Left ventricle myocardium inferior (tissue), 1 donor: ENCODE measurements at regions not wholly inside any gene's neighbourhood (a gene's known extent, or its start where the extent isn't known, plus 50 kb on each side); places are given as distances from the start of the nearest gene placed in this dataset.
"Not testable (repeated sequence)": the region's sequence is repeated elsewhere in the genome, so short reads cannot be mapped to it uniquely, and the experiment has no call there.

Experiments
- DNase-seq: peaks from one replicate; pipeline ENCODE4 v3.0.0-alpha.2; 2020
- H3K27ac ChIP-seq: fragments of 200-600 bp; replicated peaks from 2 replicates; pipeline ENCODE4 v1.8.0; 2021
- H3K27me3 ChIP-seq: fragments of 200-600 bp; 2 replicates; pipeline ENCODE4 v1.8.0; 2021; ENCODE audit warnings: low read depth
- H3K36me3 ChIP-seq: fragments of 200-600 bp; 2 replicates; pipeline ENCODE4 v1.8.0; 2021
- H3K4me1 ChIP-seq: fragments of 200-600 bp; 2 replicates; pipeline ENCODE4 v1.8.0; 2021
- H3K4me3 ChIP-seq: fragments of 200-600 bp; 2 replicates; pipeline ENCODE4 v1.8.0; 2021; ENCODE audit warnings: mild to moderate bottlenecking, moderate library complexity
- H3K9me3 ChIP-seq: fragments of 200-600 bp; replicated peaks from 2 replicates; pipeline ENCODE4 v1.8.0; 2021
- intact Hi-C: fragments of 100-400 bp; cut with micrococcal nuclease; formaldehyde crosslinking; loops from one replicate; pipeline ENCODE4 v1.11.0; 2022
- TF ChIP-seq, protein P1 (sequence below): fragments of 200-600 bp; IDR thresholded peaks from 2 replicates; pipeline ENCODE4 v1.8.0; 2021; ENCODE audit warnings: antibody characterized with exemption, mild to moderate bottlenecking, borderline replicate concordance
- donor health status: DM: no; HTN: yes; CAD: no; lungs with severe emphysema.

DNA sequence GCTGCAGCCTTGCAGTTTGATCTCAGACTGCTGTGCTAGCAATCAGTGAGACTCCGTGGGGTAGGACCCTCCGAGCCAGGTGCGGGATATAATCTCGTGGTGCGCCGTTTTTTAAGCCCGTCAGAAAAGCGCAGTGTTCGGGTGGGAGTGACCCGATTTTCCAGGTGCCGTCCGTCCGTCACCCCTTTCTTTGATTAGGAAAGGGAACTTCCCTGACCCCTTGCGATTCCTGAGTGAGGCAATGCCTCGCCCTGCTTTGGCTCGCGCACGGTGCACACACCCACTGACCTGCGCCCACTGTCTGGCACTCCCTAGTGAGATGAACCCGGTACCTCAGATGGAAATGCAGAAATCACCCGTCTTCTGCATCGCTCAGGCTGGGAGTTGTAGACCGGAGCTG, 203.2 kb downstream of the SNCAIP start:
- intact Hi-C loops: loop anchor here (10.0 kb wide), 1 partner anchor 830 kb away; no protein-coding TSS in a partner anchor
- H3K27ac ChIP-seq, H3K4me3 ChIP-seq, H3K36me3 ChIP-seq, H3K9me3 ChIP-seq, DNase-seq, H3K4me1 ChIP-seq, H3K27me3 ChIP-seq: not testable (repeated sequence)

DNA sequence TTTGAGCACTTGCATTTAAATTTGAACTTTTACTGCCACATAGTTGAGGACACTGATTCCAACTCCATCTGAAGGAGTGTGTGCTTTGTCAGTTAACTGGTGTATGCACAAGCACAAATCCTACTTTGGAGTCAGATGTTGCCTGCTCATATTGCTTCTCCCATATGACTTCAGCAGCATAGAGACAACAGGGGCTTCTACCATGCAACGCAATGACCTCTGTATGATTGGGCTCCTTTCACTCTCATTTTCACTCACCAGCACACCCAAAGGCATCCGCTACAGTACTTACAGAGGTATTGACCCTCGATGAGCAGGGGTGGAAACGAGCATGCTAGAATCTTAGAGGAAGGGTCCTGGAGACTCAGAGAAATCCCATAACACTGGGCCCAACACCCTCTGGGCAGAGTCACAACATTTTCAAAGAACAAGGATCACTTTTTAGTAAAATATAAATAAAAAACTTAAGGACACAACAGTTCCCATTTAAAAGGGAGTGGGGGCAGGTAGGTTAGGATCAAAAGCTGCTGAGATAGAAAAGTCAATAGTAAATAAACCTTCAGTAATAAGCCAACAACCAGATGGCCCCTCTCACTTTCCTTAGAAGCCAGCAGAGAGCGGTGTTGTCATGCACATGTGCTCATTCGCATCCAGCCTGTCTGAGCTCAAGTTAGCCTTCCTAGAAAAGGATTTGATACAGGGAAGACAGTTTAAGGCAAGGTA, 203.8 kb downstream of the SNCAIP start:
- intact Hi-C loops: loop anchor here (10.0 kb wide), 1 partner anchor 829 kb away; no protein-coding TSS in a partner anchor

DNA sequence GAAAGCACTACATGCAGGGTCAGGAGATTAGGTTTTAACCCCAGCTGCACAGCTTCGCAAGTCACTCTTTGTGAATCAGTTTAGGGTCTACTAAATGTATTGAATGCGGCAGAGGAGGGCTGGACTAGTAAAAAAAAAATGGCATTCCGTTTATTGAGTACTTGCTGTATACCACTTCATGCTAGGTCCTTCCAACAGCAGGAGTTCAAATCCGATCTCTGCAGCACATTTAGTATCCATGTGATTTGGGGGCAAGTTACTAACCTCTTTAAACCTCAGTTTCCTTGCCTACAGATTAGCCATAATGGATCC, 204.4 kb downstream of the SNCAIP start:
- no peaks in the 10 kb centered on the region for H3K9me3 ChIP-seq
- no peaks in the 10 kb centered on the region for H3K36me3 ChIP-seq
- peaks cover 4% of the 10 kb centered on the region for H3K27me3 ChIP-seq
- intact Hi-C loops: loop anchor here (10.0 kb wide), 1 partner anchor 828 kb away; no protein-coding TSS in a partner anchor
- H3K4me1 ChIP-seq: no peaks in the 10 kb centered on the region
- TF ChIP-seq, protein P1, sequence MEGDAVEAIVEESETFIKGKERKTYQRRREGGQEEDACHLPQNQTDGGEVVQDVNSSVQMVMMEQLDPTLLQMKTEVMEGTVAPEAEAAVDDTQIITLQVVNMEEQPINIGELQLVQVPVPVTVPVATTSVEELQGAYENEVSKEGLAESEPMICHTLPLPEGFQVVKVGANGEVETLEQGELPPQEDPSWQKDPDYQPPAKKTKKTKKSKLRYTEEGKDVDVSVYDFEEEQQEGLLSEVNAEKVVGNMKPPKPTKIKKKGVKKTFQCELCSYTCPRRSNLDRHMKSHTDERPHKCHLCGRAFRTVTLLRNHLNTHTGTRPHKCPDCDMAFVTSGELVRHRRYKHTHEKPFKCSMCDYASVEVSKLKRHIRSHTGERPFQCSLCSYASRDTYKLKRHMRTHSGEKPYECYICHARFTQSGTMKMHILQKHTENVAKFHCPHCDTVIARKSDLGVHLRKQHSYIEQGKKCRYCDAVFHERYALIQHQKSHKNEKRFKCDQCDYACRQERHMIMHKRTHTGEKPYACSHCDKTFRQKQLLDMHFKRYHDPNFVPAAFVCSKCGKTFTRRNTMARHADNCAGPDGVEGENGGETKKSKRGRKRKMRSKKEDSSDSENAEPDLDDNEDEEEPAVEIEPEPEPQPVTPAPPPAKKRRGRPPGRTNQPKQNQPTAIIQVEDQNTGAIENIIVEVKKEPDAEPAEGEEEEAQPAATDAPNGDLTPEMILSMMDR: no peak
- no peak for DNase-seq
- H3K4me3 ChIP-seq: no peak overlapping the region
- H3K27ac ChIP-seq: no peak overlapping the region

More for the DNA sequence above, 203.8 kb downstream of the SNCAIP start:
- no peak for DNase-seq
- Histone ChIP-seq H3K9me3 (no peaks in the 10 kb centered on the region), H3K27me3 (peaks cover 4% of the 10 kb centered on the region), H3K27ac (no peak overlapping the region), H3K4me1 (no peaks in the 10 kb centered on the region), H3K36me3 (no peaks in the 10 kb centered on the region), H3K4me3 (no peak overlapping the region)
- TF ChIP-seq, protein P1: peak; percentile 71

DNA sequence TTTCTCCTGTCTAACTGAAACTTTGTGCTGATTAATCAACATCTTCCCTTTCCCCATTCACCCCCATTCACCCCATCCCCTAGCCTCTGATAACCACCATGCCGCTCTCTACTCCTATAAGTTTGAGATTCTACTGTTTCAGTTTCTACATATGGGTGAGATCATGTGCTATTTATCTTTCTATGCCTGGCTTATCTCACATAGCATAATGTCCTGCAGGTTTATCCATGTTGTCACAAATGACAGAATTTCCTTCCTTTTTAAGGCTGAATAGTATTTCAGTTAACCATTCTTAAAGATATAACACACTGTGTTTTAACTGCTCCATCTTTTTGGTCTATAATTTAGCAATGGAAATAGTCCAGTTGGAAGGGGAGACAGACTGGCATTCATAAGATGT, 205.1 kb downstream of the SNCAIP start:
- H3K36me3 ChIP-seq: no peaks in the 10 kb centered on the region
- TF ChIP-seq, protein P1: no peak
- no peaks in the 10 kb centered on the region for H3K9me3 ChIP-seq
- DNase-seq: no peak
- peaks cover 11% of the 10 kb centered on the region for H3K27me3 ChIP-seq
- intact Hi-C loops: loop anchor here (10.0 kb wide), 1 partner anchor 828 kb away; no protein-coding TSS in a partner anchor
- H3K4me1 ChIP-seq: no peaks in the 10 kb centered on the region
- no peak overlapping the region for H3K4me3 ChIP-seq
- no peak overlapping the region for H3K27ac ChIP-seq

DNA sequence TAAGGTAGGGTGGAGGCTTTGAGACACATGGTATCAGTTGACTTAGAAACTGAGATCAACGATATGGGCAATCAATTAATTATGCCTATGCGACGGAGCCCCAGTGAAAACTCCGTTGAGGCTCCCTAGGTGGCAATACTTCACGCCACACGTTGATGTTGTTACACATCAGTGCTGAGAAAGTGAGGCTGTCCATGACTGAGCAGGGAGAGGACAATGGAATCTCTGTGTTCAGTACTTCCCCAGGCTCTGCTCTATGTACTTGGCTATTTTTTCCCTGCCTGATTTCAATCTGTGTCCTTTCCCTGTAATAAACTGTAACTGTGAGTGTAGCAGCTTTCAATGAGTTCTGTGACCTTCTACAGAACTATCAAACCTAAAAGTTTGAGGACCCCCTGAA, 211.7 kb downstream of the SNCAIP start:
- Histone ChIP-seq H3K4me1 (no peaks in the 10 kb centered on the region), H3K9me3 (no peaks in the 10 kb centered on the region), H3K27ac (no peak overlapping the region), H3K36me3 (no peaks in the 10 kb centered on the region), H3K4me3 (no peak overlapping the region), H3K27me3 (peaks cover 62% of the 10 kb centered on the region)
- DNase-seq: no peak
- intact Hi-C loops: no loop called here
- TF ChIP-seq, protein P1: no peak

DNA sequence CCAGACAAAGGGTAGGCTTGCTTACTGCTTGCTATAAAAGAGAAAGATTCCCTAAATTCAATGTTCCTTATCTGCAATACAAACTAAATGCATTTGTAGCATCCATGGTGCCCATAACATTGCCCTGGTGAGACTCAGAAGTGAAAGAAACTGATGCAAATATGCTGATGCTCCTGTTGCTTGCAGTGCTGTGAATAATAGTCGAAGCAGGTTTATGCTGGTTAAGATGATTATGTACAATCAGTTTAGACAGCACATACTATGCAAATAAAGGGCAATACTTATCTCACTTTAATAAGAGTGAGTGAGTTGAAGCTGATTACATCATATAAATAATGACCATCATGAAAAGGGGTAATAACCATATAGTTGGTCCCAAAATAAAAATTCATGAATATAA, 215.5 kb downstream of the SNCAIP start:
- Histone ChIP-seq H3K4me1 (no peaks in the 10 kb centered on the region), H3K9me3 (no peaks in the 10 kb centered on the region), H3K36me3 (no peaks in the 10 kb centered on the region), H3K27me3 (peaks cover 85% of the 10 kb centered on the region), H3K4me3 (no peak overlapping the region), H3K27ac (no peak overlapping the region)
- TF ChIP-seq, protein P1: no peak
- DNase-seq: no peak
- intact Hi-C loops: no loop called here
